Upper lobe of left lung (tissue), 4 donors: ENCODE measurements at regions not wholly inside any gene's neighbourhood (a gene's known extent, or its start where the extent isn't known, plus 50 kb on each side); places are given as distances from the start of the nearest gene placed in this dataset.

Source experiments
- POLR2AphosphoS5 ChIP-seq, 2 donors: sonication (generic); formaldehyde crosslinking; IDR thresholded peaks; one replicate each; pipeline ENCODE4 v1.5.1; 2017; ENCODE audit warnings: antibody characterized with exemption in 2 of 2
- TF ChIP-seq, protein P1 (sequence below), 6 experiments: fragments of 450-650 bp in 4 of 6; fragments of 200-600 bp in 2 of 6; sonication (generic) in 2 of 6; IDR thresholded peaks; one replicate each; pipeline ENCODE4 v1.5.1; 2016 to 2019; ENCODE audit warnings: antibody characterized with exemption in 6 of 6

DNA sequence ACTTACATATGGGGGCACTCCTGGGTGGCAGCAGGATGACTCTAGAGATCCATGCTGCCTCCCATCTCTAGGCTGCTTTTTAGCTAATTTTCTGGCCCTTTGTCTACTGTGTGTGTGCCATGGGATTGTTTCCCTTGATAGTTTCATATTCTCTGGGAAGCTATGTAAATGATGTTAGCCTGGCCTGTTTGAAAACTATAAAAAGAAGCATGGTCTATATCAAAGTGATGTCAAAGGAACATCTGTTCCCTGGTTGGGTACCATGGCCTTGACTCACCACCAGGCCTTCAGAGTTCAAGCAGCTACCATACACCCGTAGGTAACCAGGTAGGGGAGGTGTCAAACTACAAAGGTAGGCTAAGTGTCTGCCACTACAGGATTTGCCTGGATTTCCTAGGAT, 310.4 kb downstream of the FRK start:
- TF ChIP-seq POLR2AphosphoS5 (IDR thresholded peaks at IDR 0.05): no peak
- TF ChIP-seq, protein P1, sequence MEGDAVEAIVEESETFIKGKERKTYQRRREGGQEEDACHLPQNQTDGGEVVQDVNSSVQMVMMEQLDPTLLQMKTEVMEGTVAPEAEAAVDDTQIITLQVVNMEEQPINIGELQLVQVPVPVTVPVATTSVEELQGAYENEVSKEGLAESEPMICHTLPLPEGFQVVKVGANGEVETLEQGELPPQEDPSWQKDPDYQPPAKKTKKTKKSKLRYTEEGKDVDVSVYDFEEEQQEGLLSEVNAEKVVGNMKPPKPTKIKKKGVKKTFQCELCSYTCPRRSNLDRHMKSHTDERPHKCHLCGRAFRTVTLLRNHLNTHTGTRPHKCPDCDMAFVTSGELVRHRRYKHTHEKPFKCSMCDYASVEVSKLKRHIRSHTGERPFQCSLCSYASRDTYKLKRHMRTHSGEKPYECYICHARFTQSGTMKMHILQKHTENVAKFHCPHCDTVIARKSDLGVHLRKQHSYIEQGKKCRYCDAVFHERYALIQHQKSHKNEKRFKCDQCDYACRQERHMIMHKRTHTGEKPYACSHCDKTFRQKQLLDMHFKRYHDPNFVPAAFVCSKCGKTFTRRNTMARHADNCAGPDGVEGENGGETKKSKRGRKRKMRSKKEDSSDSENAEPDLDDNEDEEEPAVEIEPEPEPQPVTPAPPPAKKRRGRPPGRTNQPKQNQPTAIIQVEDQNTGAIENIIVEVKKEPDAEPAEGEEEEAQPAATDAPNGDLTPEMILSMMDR (IDR thresholded peaks at IDR 0.05): no peak
